OCI-M1 (cell line): ENCODE measurements at regions not wholly inside any gene's neighbourhood (a gene's known extent, or its start where the extent isn't known, plus 50 kb on each side); places are given as distances from the start of the nearest gene placed in this dataset.
"Not testable (repeated sequence)": the region's sequence is repeated elsewhere in the genome, so short reads cannot be mapped to it uniquely, and the experiment has no call there.

ENCODE experiments used
- DNase-seq: peaks from one replicate; lab custom pipeline; 2025; lab: John Stamatoyannopoulos, UW

- DNase-seq, result no peak
These were observed 64.5 kb upstream of the TNFAIP3 start for GRCh38 chr6:137802408-137803182.

- DNase-seq, result no peak
These were observed 62.4 kb upstream of the TNFAIP3 start for GRCh38 chr6:137804637-137805036.

- DNase-seq, result no peak
These were observed 61.4 kb upstream of the TNFAIP3 start for GRCh38 chr6:137805622-137806021.

DNA sequence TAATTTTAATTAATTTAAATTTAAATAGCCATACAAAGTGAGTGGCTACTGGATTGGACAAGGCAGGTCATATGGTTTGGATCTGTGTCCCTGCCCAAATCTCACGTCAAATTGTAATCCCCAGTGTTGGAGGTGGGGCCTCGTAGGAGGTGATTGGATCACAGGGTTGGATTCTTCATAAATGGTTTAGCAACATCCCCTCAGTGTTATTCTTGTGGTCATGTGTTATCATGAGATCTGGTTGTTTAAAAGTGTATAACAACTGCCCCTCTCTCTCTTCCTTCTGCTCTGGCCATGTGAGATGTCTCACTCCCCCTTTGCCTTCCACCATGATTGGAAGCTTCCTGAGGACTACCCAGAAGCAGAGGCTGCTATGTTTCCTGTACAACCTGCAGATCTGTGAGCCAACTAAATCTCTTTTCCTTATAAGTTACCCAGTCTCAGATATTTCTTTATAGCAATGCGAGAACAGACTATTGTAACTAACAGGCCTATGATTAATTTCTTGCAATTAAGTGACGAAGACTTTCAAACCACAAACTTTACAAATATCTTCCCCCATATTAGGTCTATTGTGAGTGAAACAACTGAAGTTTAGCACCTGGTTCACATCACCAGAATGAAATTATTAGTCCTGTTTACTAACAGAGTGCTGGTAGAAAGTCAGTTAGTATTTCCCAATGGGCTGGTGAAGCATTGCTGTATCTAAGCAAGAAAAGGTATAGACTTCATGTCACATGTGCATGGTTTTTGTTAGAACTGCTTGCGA lies 60.0 kb upstream of the TNFAIP3 start:
- peak; percentile 45 for DNase-seq

GRCh38 chr6:137808191-137808590 lies 58.9 kb upstream of the TNFAIP3 start:
- DNase-seq, result no peak

DNA sequence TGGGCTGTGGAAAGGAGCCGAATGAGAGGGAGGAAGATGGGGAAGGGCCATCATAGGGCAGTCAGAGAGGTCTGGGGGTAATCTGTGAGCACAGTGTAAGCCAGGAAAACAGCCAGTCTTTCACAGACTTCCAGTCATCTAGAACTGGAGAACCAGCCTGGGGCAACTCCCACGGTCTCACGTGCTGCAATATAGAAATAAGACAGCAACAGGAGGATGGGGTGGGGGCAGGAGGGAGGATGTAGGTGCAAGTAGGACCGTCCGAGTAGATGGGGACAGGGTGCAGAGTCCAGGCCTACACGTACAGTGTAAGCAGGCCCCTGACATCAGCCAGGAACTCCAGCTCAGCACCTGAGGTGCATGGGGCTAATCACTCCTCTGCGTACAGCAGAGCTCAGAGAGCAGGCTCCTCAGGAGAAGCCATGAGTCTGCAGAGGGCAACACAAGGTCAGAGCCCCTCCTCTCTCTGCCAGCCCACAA lies 58.2 kb upstream of the TNFAIP3 start:
- DNase-seq, result no peak

- not testable (repeated sequence) for DNase-seq
These were observed 57.0 kb upstream of the TNFAIP3 start for GRCh38 chr6:137809895-137810553.

DNA sequence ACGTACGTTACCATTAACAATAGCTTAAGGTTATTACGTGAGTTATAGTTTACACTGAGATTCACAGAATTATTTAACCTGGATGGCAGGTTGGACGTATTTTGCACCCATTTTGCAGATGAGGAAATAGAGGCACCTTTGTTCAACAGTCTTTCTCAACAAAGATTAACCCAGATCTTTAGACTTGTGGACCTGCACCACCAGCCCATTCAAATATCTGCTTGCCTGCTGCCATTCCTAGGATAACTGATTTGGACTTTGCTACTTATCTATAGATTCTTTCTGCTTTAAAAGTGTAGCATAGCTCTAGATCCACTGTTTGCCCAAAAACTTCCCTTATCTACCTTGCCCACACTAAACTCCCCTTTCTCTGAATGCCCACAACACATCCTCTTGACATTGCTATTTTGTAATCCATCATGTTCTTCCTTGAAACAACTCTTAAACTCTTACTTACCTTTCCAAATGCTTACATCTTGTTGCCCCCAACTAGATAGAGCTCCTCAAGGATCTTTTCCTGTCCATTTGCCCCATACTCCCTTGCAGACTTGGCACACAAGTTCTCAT lies 56.4 kb upstream of the TNFAIP3 start:
- DNase-seq, result no peak

- DNase-seq, result peak; percentile 78
These were observed 55.7 kb upstream of the TNFAIP3 start for GRCh38 chr6:137811121-137811915.

DNA sequence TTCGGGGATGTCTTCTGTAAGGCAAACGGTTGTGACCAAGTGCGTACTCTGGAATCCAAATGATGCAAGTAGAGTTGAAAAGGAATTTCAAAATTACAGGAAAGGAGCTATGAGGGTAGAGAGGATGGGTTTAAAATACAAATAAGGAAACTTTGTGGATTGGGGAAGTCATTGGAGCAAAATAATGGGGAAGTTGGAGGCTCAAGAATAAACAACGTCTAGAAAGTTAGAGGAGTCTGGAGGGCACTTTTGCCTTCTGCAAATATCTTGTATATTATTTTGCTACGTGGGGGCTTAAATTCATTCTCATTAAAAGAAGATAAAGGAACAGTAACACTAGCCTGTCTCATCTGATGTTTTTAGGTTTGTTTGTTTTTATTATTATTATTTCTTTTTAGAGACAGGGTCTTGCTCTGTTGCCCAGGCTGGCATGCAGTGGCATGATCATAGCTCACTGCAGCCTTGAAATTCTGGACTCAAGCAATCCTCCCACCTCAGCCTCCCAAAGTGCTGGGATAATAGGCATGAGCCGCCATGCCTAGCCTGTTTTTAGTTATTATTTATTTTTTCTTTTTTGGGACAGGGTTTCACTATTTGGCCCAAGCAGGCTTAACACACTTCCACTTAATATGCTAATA lies 55.0 kb upstream of the TNFAIP3 start:
- DNase-seq, result no peak

GRCh38 chr6:137813308-137813970 lies 53.6 kb upstream of the TNFAIP3 start:
- no peak for DNase-seq

DNA sequence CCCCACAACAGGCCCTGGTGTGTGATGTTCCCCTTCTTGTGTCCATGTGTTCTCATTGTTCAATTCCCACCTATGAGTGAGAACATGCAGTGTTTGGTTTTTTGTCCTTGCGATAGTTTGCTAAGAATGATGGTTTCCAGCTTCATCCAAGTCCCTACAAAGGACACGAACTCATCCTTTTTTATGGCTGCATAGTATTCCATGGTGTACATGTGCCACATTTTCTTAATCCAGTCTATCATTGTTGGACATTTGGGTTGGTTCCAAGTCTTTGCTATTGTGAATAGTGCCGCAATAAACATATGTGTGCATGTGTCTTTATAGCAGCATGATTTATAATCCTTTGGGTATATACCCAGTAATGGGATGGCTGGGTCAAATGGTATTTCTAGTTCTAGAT lies 53.0 kb upstream of the TNFAIP3 start:
- not testable (repeated sequence) for DNase-seq

GRCh38 chr6:137815692-137816091 lies 51.4 kb upstream of the TNFAIP3 start:
- DNase-seq, result no peak

DNA sequence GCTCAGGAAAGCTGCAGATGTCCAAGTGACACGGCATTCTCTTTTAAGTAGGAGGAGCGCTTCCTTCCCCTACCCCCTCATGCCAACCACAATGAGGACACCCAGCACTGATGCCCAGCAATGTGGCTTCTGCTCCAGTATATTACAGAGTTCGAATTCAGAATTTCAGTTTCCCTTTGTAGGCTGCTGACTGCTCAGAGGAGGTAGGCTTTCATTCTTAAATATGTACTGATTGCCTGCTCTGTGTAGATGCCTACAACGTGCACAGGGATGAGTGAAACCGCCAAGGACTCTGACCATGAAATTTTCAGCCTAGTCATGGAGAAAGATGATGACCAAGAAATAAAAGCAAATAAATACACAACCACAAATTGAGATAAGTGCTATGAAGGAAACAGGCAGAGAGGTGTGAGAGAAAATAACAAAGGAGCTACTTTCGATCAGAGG lies 50.9 kb upstream of the TNFAIP3 start:
- peak; percentile 62 for DNase-seq

GRCh38 chr6:137816688-137817618 lies 50.1 kb upstream of the TNFAIP3 start:
- no peak for DNase-seq
